AG09319 (cell line): ENCODE measurements at regions not wholly inside any gene's neighbourhood (a gene's known extent, or its start where the extent isn't known, plus 50 kb on each side); places are given as distances from the start of the nearest gene placed in this dataset.

Experiments
- DNase-seq: peaks from one replicate; pipeline ENCODE4 v3.0.0-alpha.2; 2010; ENCODE audit warnings: low read depth; ENCODE audit errors: extremely low read depth
- TF ChIP-seq, protein P1 (sequence below): IDR thresholded peaks from 2 replicates; pipeline ENCODE4 v1.5.1; 2011; ENCODE audit warnings: low read depth, mild to moderate bottlenecking, inconsistent platforms, low read length, moderate library complexity

GRCh38 chr10:88221010-88221973 lies 357.9 kb downstream of the PTEN start:
- DNase-seq = no peak
- TF ChIP-seq, protein P1, sequence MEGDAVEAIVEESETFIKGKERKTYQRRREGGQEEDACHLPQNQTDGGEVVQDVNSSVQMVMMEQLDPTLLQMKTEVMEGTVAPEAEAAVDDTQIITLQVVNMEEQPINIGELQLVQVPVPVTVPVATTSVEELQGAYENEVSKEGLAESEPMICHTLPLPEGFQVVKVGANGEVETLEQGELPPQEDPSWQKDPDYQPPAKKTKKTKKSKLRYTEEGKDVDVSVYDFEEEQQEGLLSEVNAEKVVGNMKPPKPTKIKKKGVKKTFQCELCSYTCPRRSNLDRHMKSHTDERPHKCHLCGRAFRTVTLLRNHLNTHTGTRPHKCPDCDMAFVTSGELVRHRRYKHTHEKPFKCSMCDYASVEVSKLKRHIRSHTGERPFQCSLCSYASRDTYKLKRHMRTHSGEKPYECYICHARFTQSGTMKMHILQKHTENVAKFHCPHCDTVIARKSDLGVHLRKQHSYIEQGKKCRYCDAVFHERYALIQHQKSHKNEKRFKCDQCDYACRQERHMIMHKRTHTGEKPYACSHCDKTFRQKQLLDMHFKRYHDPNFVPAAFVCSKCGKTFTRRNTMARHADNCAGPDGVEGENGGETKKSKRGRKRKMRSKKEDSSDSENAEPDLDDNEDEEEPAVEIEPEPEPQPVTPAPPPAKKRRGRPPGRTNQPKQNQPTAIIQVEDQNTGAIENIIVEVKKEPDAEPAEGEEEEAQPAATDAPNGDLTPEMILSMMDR = no peak

DNA sequence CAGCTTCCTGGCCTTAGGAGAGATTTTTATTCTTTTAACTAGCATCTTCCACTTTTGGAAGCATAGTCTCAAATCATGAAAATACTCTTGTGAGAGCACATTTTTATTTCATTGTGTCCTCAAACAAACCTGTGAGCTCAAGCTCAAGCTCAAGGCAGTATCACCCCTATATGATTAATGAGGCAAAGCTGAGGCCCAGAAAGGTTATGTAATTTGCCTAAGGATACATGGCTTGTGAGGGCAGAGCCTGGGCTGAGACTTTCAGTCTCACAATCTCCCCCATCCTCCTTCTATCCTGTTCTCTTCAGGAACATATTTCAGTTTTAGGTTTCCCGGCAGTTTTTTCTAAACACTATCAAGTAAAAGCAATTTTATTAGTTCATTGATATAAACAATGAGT lies 359.5 kb downstream of the PTEN start:
- TF ChIP-seq, protein P1 = no peak
- DNase-seq = no peak
